ENCODE measurements at regions not wholly inside any gene's neighbourhood (a gene's known extent, or its start where the extent isn't known, plus 50 kb on each side); places are given as distances from the start of the nearest gene placed in this dataset.
A peak's percentile ranks its signal among the peaks of the same experiment; 100 is the strongest.

DNA sequence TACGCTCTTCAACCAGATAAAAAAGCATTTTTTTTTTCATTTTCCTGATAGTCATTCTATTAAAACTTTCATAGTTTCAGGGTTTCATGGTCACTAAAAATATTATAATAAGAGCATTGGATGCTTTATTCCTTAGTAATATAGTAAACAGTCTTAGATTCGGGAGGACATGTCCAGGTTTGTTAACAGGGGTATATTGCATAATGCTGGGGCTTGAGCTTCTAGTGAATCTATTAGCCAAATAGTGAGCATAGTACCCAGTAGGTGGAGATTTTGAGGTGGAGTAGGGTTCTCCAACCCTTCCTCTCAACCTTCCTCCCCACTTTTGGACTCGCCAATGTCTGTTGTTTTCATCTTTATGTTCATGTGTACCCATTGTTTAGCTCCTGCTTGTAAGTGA lies 277.4 kb upstream of the RGS6 start:
- ATAC-seq (no peak), DNase-seq (no peak)
- H3K27me3 ChIP-seq = no peaks in the 10 kb centered on the region
- H3K36me3 ChIP-seq (replicated peaks in 1 of 2; ENCODE audit: insufficient read depth in 1 of 2, low read depth in 2 of 2) = no peaks in the 10 kb centered on the region
- no peaks in the 10 kb centered on the region for H3K9me3 ChIP-seq
- H3K4me3 ChIP-seq = no peak overlapping the region
- WGBS, 2 donors = 97 to 98% methylated on average over 3 of the region's 3 CpGs
- H3K27ac ChIP-seq = no peak overlapping the region
- peaks cover 15% of the 10 kb centered on the region for H3K4me1 ChIP-seq
- intact Hi-C loops (cut with DNase I) = no loop called here
- TF ChIP-seq, protein P1, sequence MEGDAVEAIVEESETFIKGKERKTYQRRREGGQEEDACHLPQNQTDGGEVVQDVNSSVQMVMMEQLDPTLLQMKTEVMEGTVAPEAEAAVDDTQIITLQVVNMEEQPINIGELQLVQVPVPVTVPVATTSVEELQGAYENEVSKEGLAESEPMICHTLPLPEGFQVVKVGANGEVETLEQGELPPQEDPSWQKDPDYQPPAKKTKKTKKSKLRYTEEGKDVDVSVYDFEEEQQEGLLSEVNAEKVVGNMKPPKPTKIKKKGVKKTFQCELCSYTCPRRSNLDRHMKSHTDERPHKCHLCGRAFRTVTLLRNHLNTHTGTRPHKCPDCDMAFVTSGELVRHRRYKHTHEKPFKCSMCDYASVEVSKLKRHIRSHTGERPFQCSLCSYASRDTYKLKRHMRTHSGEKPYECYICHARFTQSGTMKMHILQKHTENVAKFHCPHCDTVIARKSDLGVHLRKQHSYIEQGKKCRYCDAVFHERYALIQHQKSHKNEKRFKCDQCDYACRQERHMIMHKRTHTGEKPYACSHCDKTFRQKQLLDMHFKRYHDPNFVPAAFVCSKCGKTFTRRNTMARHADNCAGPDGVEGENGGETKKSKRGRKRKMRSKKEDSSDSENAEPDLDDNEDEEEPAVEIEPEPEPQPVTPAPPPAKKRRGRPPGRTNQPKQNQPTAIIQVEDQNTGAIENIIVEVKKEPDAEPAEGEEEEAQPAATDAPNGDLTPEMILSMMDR (IDR thresholded peaks at IDR 0.05) = no peak
- no peak for TF ChIP-seq POLR2A (IDR thresholded peaks at IDR 0.05)

DNA sequence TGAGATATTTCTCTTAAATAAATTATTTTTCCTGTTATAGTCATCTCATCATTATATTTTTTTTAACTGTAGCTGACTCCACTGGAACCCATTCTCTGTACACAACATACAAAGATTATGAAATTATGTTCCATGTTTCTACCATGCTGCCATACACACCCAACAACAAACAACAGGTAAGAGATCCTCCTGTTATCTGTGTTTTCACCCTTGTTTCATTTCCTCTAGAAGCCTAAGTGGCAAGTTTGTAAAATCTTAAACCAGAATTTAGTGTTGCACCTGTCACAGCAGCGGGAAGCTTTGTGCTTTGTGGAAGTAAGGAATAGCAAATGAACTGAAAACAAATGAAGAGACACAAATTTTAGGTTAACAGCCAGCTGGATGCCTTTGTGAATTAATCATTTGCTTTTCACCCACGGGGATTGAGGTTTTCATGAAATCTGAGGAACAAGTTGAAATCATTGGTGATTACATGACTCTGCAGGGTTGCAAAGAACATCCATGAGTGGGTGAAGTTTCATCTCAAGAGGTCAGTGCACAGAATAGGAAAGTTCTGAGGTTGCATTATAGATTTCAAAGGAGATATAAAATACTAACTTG lies 273.9 kb upstream of the RGS6 start:
- intact Hi-C loops (cut with DNase I) = no loop called here
- ATAC-seq = no peak
- Histone ChIP-seq H3K9me3 (no peaks in the 10 kb centered on the region), H3K36me3 (replicated peaks in 1 of 2; ENCODE audit: insufficient read depth in 1 of 2, low read depth in 2 of 2) (peaks cover 0 to 3% of the 10 kb centered on the region in 2 donors), H3K4me1 (peaks cover 12% of the 10 kb centered on the region), H3K4me3 (no peak overlapping the region), H3K27ac (no peak overlapping the region), H3K27me3 (no peaks in the 10 kb centered on the region)
- 75 to 76% methylated on average over 2 of the region's 2 CpGs for WGBS, 2 donors
- no peak for DNase-seq
- no peak for TF ChIP-seq POLR2A (IDR thresholded peaks at IDR 0.05)
- TF ChIP-seq, protein P1 (IDR thresholded peaks at IDR 0.05) = no peak

- no peak for DNase-seq
- Histone ChIP-seq H3K4me1 (peaks cover 12% of the 10 kb centered on the region), H3K27me3 (no peaks in the 10 kb centered on the region), H3K4me3 (no peak overlapping the region), H3K36me3 (replicated peaks in 1 of 2; ENCODE audit: insufficient read depth in 1 of 2, low read depth in 2 of 2) (peaks cover 0 to 3% of the 10 kb centered on the region in 2 donors), H3K9me3 (no peaks in the 10 kb centered on the region), H3K27ac (peak overlapping the region in 1 of 4 donors; percentile 5)
- no peak for TF ChIP-seq POLR2A (IDR thresholded peaks at IDR 0.05)
- TF ChIP-seq, protein P1 (IDR thresholded peaks at IDR 0.05) = no peak
- intact Hi-C loops (cut with DNase I) = no loop called here
- no peak for ATAC-seq
Measured at GRCh38 chr14:71659159-71659558, 273.1 kb upstream of the RGS6 start.

DNA sequence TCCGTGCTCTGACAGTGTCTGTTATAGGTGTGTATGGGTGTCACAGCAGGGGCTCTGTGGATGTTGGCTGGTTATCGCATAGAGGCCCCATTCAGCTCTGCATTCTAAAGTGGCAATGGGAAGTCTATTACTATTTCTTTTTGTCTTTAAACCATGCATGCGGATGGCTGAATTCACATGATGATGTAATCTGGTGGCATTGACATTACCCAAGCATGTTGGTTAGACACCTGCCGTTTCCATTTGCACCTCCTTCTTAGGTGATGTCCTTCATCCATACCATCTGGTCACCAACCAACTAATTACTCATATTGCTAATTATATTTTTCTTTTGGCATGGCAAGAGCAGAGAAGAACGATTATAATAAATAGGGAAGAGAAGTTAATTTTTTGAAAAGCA lies 270.8 kb upstream of the RGS6 start:
- WGBS, 2 donors = 75 to 94% methylated on average over 5 of the region's 5 CpGs

More for the DNA sequence above, 270.8 kb upstream of the RGS6 start:
- H3K4me3 ChIP-seq = no peak overlapping the region
- no peak for DNase-seq
- no peak for TF ChIP-seq POLR2A (IDR thresholded peaks at IDR 0.05)
- TF ChIP-seq, protein P1 (IDR thresholded peaks at IDR 0.05) = no peak
- H3K4me1 ChIP-seq = peaks cover 12% of the 10 kb centered on the region
- peaks cover 0 to 3% of the 10 kb centered on the region in 2 donors for H3K36me3 ChIP-seq (replicated peaks in 1 of 2; ENCODE audit: insufficient read depth in 1 of 2, low read depth in 2 of 2)
- no peaks in the 10 kb centered on the region for H3K9me3 ChIP-seq
- H3K27me3 ChIP-seq = no peaks in the 10 kb centered on the region
- ATAC-seq = no peak
- no peak overlapping the region for H3K27ac ChIP-seq
- intact Hi-C loops (cut with DNase I) = no loop called here

Measured in body of pancreas (tissue), 4 donors.